Heart right ventricle (tissue), 16 donors: ENCODE measurements at regions not wholly inside any gene's neighbourhood (a gene's known extent, or its start where the extent isn't known, plus 50 kb on each side); places are given as distances from the start of the nearest gene placed in this dataset.

ENCODE experiments used
- ATAC-seq, 8 donors: fragments of 200-7000 bp; cut with Tn5 transposase; one replicate each; pipeline ENCODE4 v1.9.1; 2020; ENCODE audit warnings: mild to moderate bottlenecking in 8 of 8, moderate library complexity in 8 of 8, moderate number of reproducible peaks in 1 of 8
- DNase-seq, 2 donors: peaks; one replicate each; pipeline ENCODE4 v3.0.0-alpha.2; 2020
- H3K27ac ChIP-seq, 10 donors: fragments of 200-600 bp; sonication (generic) in 2 of 10; one replicate each; pipeline versions ENCODE4 v1.5.0 to v1.8.0; 2020 to 2022; ENCODE audit warnings: mild to moderate bottlenecking in 3 of 10
- H3K27me3 ChIP-seq, 7 donors: fragments of 200-600 bp; one replicate each; pipeline ENCODE4 v1.8.0; 2021 to 2022; ENCODE audit warnings: mild to moderate bottlenecking in 2 of 7
- H3K36me3 ChIP-seq, 9 donors: fragments of 200-600 bp; sonication (generic) in 1 of 9; one replicate each; pipeline versions ENCODE4 v1.5.0 to v1.8.0; 2020 to 2022; ENCODE audit warnings: mild to moderate bottlenecking in 2 of 9
- H3K4me1 ChIP-seq, 9 donors: fragments of 200-600 bp; sonication (generic) in 1 of 9; one replicate each; pipeline versions ENCODE4 v1.5.0 to v1.8.0; 2020 to 2022; ENCODE audit warnings: mild to moderate bottlenecking in 4 of 9
- H3K4me3 ChIP-seq, 10 donors: fragments of 200-600 bp; sonication (generic) in 2 of 10; one replicate each; pipeline versions ENCODE4 v1.5.0 to v1.8.0; 2020 to 2022; ENCODE audit warnings: mild to moderate bottlenecking in 7 of 10, moderate library complexity in 2 of 10
- H3K9me3 ChIP-seq, 11 donors: fragments of 200-600 bp in 10 of 11; sonication (generic) in 2 of 11; one replicate each; pipeline versions ENCODE4 v1.5.0 to v1.8.0; 2013 to 2022; ENCODE audit warnings: mild to moderate bottlenecking in 2 of 11, control low read depth in 1 of 11, moderate library complexity in 1 of 11
- WGBS, 2 donors: extraction: QIAGEN DNeasy Blood & Tissue Kit; methylation state at CpG; one replicate each; pipeline ENCODE4 v1.1.7; 2013; ENCODE audit warnings: inconsistent platforms in 1 of 2; 5-methylcytosine and 5-hydroxymethylcytosine counted together
- intact Hi-C, 10 donors: fragments of 100-400 bp; cut with DNase I; formaldehyde crosslinking; loops; one replicate each; pipeline versions ENCODE4 v1.11.1 to v1.14.2; 2022
- TF ChIP-seq, protein P1 (sequence below), 9 donors: fragments of 200-600 bp; sonication (generic) in 2 of 9; IDR thresholded peaks; one replicate each; pipeline versions ENCODE4 v1.5.0 to v1.8.0; 2021 to 2022; ENCODE audit warnings: antibody characterized with exemption in 9 of 9, mild to moderate bottlenecking in 5 of 9, moderate library complexity in 1 of 9
- donor health status: Arrhythmogenic right ventricular cardiomyopathy.
- donor health status: ischemic (EF 13 %, LVEDD 7.1; RV severe dilation, severe dysfunction).
- donor health status: healthy with polysubstance abuse.
- donor health status: DM: no; HTN: yes; CAD: no.
- donor health status: DM: no; HTN: no; CAD: no.
- donor health status: ischemic (EF 25% LVEDD 6.9; RV normal size, moderate dysfunction).
- donor health status: ischemic (EF 25% LVEDD 5.7; RV mildly dilated, moderate dysfunction).
- donor health status: healthy.
- donor health status: DM: yes; HTN: yes; CAD: no.
- donor health status: Ischemic cardiomyopathy.
- donor health status: ischemic (EF 35%, LVEDD 5.7; RV mildly dilated, moderate dysfunction).
- donor health status: nonischemic (EF 11% LVEDD 7.7; RV severe dilation, severe dysfunction).
- donor health status: DM: yes; HTN: yes; CAD: no.
- donor health status: PGD.
- donor health status: ischemic (EF 29% LVEDD 5.4; RV normal size, mild dysfunction).
- donor health status: nonischemic (EF 23%, LVEDD 6.1; RV moderate dilation, normal function).

DNA sequence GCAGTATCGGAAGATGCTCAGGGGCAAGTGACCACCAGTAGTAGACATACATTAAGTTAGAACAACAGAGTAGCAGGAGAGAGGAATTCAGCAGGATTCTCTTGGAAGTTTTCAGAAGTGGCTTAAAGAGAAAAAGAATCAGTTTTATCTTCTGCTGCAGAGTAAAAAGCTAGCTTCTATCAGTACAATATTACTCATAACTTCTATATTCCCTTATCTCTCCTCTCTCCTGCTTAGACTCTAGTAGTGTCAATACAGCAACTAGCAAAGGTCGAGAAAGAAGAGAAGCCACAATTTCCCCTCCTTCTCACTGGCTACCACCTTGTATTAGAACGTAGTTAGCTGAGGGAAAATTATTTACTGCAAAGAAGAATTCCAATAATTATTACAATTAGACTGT, 539.7 kb downstream of the DIPK2A start:
- intact Hi-C loops = loop anchor here in 1 of 10 donors (2.0 kb wide), 1 partner anchor 39 kb away; no protein-coding TSS in a partner anchor
- ATAC-seq (no peak), DNase-seq (no peak)
- H3K27ac ChIP-seq = no peak overlapping the region
- WGBS, 2 donors = 49 to 55% methylated on average over 3 of the region's 3 CpGs
- H3K9me3 ChIP-seq = no peaks in the 10 kb centered on the region
- H3K4me1 ChIP-seq = no peaks in the 10 kb centered on the region
- no peaks in the 10 kb centered on the region for H3K27me3 ChIP-seq
- H3K4me3 ChIP-seq = no peak overlapping the region
- TF ChIP-seq, protein P1, sequence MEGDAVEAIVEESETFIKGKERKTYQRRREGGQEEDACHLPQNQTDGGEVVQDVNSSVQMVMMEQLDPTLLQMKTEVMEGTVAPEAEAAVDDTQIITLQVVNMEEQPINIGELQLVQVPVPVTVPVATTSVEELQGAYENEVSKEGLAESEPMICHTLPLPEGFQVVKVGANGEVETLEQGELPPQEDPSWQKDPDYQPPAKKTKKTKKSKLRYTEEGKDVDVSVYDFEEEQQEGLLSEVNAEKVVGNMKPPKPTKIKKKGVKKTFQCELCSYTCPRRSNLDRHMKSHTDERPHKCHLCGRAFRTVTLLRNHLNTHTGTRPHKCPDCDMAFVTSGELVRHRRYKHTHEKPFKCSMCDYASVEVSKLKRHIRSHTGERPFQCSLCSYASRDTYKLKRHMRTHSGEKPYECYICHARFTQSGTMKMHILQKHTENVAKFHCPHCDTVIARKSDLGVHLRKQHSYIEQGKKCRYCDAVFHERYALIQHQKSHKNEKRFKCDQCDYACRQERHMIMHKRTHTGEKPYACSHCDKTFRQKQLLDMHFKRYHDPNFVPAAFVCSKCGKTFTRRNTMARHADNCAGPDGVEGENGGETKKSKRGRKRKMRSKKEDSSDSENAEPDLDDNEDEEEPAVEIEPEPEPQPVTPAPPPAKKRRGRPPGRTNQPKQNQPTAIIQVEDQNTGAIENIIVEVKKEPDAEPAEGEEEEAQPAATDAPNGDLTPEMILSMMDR (IDR thresholded peaks at IDR 0.05) = no peak
- H3K36me3 ChIP-seq = no peaks in the 10 kb centered on the region

DNA sequence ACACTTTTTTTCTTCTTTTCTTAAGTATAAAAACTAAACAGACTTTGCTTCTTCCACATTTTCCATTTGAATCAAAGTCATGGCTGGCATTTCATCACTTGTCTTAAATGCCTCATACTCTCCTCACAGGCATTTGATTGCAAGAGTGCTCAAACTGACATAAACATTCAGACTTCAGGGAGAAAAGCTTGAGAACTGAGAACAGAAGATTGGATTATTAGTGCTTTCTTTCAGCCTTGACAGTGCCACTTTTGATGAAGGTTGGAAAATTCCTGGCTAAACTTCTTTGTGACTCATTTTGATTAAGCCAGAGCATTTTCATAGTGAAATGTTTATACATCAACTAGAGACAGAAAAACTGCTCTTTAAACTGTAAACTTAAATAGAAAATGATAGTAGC, 544.4 kb downstream of the DIPK2A start:
- no peak overlapping the region for H3K4me3 ChIP-seq

DNA sequence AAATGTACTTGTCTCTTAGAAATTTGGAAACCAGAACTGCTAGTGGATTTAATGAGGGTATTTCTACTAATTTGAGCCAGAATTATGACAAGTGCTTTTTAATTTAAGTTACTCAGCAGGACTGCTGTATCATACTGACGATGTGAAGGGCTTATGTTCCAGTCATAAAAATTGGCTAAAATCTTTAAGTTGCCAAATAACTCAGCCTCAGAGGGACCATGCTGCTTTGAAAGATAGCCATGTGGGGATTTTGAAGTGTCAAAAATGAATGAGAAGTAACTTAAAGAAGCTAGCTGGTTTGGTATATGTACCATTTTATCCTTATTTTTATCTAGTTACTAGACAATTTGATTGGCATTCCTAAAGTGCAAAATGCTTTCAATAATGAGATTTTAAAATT, 545.0 kb downstream of the DIPK2A start:
- TF ChIP-seq, protein P1 (IDR thresholded peaks at IDR 0.05) = no peak
- Histone ChIP-seq H3K4me1 (no peaks in the 10 kb centered on the region), H3K36me3 (no peaks in the 10 kb centered on the region), H3K9me3 (no peaks in the 10 kb centered on the region), H3K4me3 (no peak overlapping the region), H3K27ac (no peak overlapping the region), H3K27me3 (no peaks in the 10 kb centered on the region)
- ATAC-seq = no peak
- DNase-seq = no peak
- intact Hi-C loops = no loop called here
- WGBS, 2 donors = 70 to 72% methylated on average over 1 of the region's 1 CpG

More for the DNA sequence above, 544.4 kb downstream of the DIPK2A start:
- intact Hi-C loops = no loop called here
- TF ChIP-seq, protein P1 (IDR thresholded peaks at IDR 0.05) = no peak
- Histone ChIP-seq H3K27ac (no peak overlapping the region), H3K4me1 (no peaks in the 10 kb centered on the region), H3K27me3 (no peaks in the 10 kb centered on the region), H3K36me3 (no peaks in the 10 kb centered on the region), H3K9me3 (no peaks in the 10 kb centered on the region)
- ATAC-seq = no peak
- no peak for DNase-seq

DNA sequence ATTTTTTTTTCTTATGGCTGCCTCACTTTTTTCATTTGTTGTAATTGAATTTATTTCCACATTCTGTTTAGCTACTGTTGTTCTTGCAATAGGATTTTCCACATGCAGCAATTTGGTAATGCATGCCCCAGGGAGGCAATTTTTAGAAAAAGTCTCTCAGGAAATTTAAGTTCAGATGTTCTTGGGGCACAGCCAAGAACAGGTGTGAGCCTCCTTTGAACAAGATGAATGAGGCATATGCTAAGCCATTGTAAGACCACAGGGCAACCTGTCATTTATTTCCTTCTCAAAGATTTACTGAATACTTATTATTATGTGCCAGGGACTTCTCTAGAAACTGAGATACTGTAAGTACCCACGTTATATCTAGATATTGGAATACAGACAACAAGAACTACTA, 549.5 kb downstream of the DIPK2A start:
- Histone ChIP-seq H3K27ac (no peak overlapping the region), H3K4me3 (no peak overlapping the region), H3K4me1 (no peaks in the 10 kb centered on the region), H3K9me3 (peaks cover 0 to 5% (median 0%) of the 10 kb centered on the region in 11 donors), H3K27me3 (no peaks in the 10 kb centered on the region), H3K36me3 (no peaks in the 10 kb centered on the region)
- intact Hi-C loops = no loop called here
- TF ChIP-seq, protein P1 (IDR thresholded peaks at IDR 0.05) = no peak
- no peak for DNase-seq
- no peak for ATAC-seq
- WGBS, 2 donors = 58 to 66% methylated on average over 1 of the region's 1 CpG

DNA sequence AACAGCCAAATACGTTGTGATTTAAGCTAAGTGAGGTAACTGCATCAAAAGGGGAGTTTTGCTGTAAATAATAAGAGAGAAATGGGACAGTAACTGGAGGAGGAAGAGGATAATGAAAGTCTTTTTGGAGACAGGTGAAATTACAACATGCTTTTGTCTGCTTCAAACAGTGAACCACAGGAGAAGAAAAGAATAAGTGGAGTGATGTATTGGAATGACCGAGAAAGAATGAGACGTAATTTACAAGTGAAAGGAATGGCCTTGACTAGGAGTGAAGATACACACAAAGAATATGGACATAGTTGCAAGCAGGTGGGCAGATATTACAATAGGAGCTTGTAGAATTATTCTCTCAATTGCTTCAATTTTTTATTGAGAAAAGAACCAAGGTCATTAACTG, 550.8 kb downstream of the DIPK2A start:
- Histone ChIP-seq H3K27me3 (no peaks in the 10 kb centered on the region), H3K9me3 (peaks cover 0 to 5% (median 0%) of the 10 kb centered on the region in 11 donors), H3K4me1 (no peaks in the 10 kb centered on the region), H3K4me3 (no peak overlapping the region), H3K36me3 (no peaks in the 10 kb centered on the region), H3K27ac (no peak overlapping the region)
- WGBS, 2 donors = 61 to 88% methylated on average over 3 of the region's 3 CpGs
- TF ChIP-seq, protein P1 (IDR thresholded peaks at IDR 0.05) = no peak
- ATAC-seq (no peak), DNase-seq (no peak)
- intact Hi-C loops = no loop called here
